ENCODE measurements at regions not wholly inside any gene's neighbourhood (a gene's known extent, or its start where the extent isn't known, plus 50 kb on each side); places are given as distances from the start of the nearest gene placed in this dataset.

GRCh38 chrX:33970028-33970967 is 161.8 kb downstream of the FAM47A start:
- TF ChIP-seq, protein P1, sequence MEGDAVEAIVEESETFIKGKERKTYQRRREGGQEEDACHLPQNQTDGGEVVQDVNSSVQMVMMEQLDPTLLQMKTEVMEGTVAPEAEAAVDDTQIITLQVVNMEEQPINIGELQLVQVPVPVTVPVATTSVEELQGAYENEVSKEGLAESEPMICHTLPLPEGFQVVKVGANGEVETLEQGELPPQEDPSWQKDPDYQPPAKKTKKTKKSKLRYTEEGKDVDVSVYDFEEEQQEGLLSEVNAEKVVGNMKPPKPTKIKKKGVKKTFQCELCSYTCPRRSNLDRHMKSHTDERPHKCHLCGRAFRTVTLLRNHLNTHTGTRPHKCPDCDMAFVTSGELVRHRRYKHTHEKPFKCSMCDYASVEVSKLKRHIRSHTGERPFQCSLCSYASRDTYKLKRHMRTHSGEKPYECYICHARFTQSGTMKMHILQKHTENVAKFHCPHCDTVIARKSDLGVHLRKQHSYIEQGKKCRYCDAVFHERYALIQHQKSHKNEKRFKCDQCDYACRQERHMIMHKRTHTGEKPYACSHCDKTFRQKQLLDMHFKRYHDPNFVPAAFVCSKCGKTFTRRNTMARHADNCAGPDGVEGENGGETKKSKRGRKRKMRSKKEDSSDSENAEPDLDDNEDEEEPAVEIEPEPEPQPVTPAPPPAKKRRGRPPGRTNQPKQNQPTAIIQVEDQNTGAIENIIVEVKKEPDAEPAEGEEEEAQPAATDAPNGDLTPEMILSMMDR (IDR thresholded peaks at IDR 0.05), result no peak
- no peak for TF ChIP-seq ZFX (IDR thresholded peaks at IDR 0.05; ENCODE audit: borderline replicate concordance)
